ENCODE measurements at regions not wholly inside any gene's neighbourhood (a gene's known extent, or its start where the extent isn't known, plus 50 kb on each side); places are given as distances from the start of the nearest gene placed in this dataset.

GRCh38 chr7:12943781-12944180 lies 256.3 kb downstream of the ARL4A start:
- H3K36me3 ChIP-seq (ENCODE audit: control insufficient read depth, insufficient read depth, low read length), result no peaks in the 10 kb centered on the region
- no peak overlapping the region for H3K4me3 ChIP-seq (ENCODE audit: insufficient read depth, low read depth, low read length)
- H3K27ac ChIP-seq (ENCODE audit: insufficient read depth, low read depth, low read length, poor library complexity, severe bottlenecking), result no peak overlapping the region
- WGBS, 2 experiments, result 65 to 79% methylated on average over 1 to 2 of the region's 2 CpGs
- H3K27me3 ChIP-seq (ENCODE audit: control insufficient read depth, insufficient read depth, low read length, poor library complexity, severe bottlenecking), result no peaks in the 10 kb centered on the region
- H3K4me1 ChIP-seq (ENCODE audit: control insufficient read depth, insufficient read depth, low read length), result no peaks in the 10 kb centered on the region
- H3K9me3 ChIP-seq (ENCODE audit: control insufficient read depth, low read length), result no peaks in the 10 kb centered on the region

DNA sequence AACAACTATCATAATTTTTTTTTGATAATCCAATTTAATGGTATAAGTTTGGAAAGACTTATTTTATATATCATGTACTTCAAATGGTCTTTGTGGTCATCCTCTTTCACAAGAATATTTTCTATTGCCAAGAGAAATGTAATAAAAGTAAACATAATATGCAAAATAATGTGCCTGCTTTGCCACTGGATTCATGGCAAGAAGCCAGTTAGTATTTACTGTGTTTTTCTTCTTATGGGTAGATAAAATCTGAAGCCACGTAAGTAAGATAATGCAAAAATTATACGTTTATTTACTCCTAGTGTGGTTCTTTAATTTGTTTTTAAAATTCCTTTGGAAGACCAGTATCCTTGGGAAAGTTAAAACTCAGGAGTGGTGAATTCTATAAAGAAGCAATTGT lies 258.5 kb downstream of the ARL4A start:
- Histone ChIP-seq H3K4me3 (ENCODE audit: insufficient read depth, low read depth, low read length) (no peak overlapping the region), H3K4me1 (ENCODE audit: control insufficient read depth, insufficient read depth, low read length) (no peaks in the 10 kb centered on the region), H3K27me3 (ENCODE audit: control insufficient read depth, insufficient read depth, low read length, poor library complexity, severe bottlenecking) (no peaks in the 10 kb centered on the region), H3K27ac (ENCODE audit: insufficient read depth, low read depth, low read length, poor library complexity, severe bottlenecking) (no peak overlapping the region), H3K9me3 (ENCODE audit: control insufficient read depth, low read length) (no peaks in the 10 kb centered on the region), H3K36me3 (ENCODE audit: control insufficient read depth, insufficient read depth, low read length) (no peaks in the 10 kb centered on the region)
- 99 to 100% methylated on average over 2 of the region's 2 CpGs for WGBS, 2 experiments

DNA sequence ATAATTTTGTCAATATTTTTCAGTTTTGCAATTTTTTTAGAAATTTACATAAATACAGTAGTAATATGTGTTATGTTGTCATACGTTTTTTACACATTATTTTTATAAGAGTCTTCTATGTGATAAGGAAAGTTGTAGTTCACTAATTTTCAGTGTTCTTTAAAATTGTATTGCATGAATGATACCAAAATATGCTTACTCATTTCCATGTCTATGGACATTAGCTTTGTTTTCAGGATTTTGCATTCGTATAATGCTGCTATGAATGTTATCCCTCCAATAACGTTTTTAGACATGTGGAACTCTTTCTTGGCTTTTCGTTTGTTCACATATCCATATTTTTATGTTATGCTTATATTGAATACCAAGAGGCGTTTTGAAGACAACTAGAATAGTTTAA lies 260.0 kb downstream of the ARL4A start:
- Histone ChIP-seq H3K4me1 (ENCODE audit: control insufficient read depth, insufficient read depth, low read length) (no peaks in the 10 kb centered on the region), H3K27ac (ENCODE audit: insufficient read depth, low read depth, low read length, poor library complexity, severe bottlenecking) (no peak overlapping the region)
- 80 to 92% methylated on average over 2 of the region's 5 CpGs for WGBS, 2 experiments

DNA sequence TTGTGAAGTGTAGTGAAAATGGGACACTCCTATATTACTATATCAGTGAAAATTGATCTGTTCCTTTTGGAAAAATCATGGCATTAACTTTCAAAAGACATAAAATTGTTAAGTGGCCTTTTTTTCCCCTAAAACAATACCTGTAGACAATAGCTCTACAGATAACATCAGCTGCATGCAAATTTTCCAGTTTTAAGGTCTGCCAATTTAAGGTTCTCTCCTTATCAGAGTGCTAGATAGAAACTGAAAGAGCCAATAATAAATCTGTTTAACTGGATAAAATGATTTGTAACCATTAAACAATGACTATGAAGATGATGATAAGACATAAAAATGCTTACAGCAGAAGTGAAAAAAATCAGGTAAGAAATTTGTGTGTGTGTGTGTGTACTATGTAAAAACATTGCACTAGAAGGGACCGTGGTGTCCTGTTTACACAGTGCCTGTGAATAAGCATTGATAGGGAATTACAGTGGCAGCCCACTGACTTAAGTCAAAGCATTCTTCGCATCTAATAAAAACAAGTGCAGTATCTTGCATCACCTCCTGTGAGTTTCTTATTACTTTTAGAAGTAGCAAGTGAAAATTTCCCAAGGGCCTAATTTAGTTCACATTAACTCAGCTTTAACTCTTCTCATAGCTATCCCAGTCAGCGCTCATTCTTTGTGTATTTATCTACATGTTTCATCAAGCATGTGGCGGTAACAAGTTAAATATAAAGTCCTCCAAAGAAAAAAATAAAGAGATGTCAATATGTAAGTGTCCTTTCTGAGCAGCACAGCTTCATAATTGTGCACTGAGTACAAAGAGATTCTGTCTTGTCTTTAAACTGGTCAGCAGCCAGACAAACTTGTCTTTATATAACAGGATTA lies 261.9 kb downstream of the ARL4A start:
- Histone ChIP-seq H3K36me3 (ENCODE audit: control insufficient read depth, insufficient read depth, low read length) (no peaks in the 10 kb centered on the region), H3K4me1 (ENCODE audit: control insufficient read depth, insufficient read depth, low read length) (no peaks in the 10 kb centered on the region), H3K4me3 (ENCODE audit: insufficient read depth, low read depth, low read length) (no peak overlapping the region), H3K27ac (ENCODE audit: insufficient read depth, low read depth, low read length, poor library complexity, severe bottlenecking) (no peak overlapping the region), H3K9me3 (ENCODE audit: control insufficient read depth, low read length) (no peaks in the 10 kb centered on the region), H3K27me3 (ENCODE audit: control insufficient read depth, insufficient read depth, low read length, poor library complexity, severe bottlenecking) (no peaks in the 10 kb centered on the region)
- WGBS, 2 experiments, result 73 to 86% methylated on average over 3 to 4 of the region's 4 CpGs

More for the DNA sequence above, 260.0 kb downstream of the ARL4A start:
- Histone ChIP-seq H3K27me3 (ENCODE audit: control insufficient read depth, insufficient read depth, low read length, poor library complexity, severe bottlenecking) (no peaks in the 10 kb centered on the region), H3K36me3 (ENCODE audit: control insufficient read depth, insufficient read depth, low read length) (no peaks in the 10 kb centered on the region), H3K9me3 (ENCODE audit: control insufficient read depth, low read length) (no peaks in the 10 kb centered on the region), H3K4me3 (ENCODE audit: insufficient read depth, low read depth, low read length) (no peak overlapping the region)

- Histone ChIP-seq H3K27ac (ENCODE audit: insufficient read depth, low read depth, low read length, poor library complexity, severe bottlenecking) (no peak overlapping the region), H3K9me3 (ENCODE audit: control insufficient read depth, low read length) (no peaks in the 10 kb centered on the region), H3K4me3 (ENCODE audit: insufficient read depth, low read depth, low read length) (no peak overlapping the region), H3K4me1 (ENCODE audit: control insufficient read depth, insufficient read depth, low read length) (no peaks in the 10 kb centered on the region), H3K27me3 (ENCODE audit: control insufficient read depth, insufficient read depth, low read length, poor library complexity, severe bottlenecking) (no peaks in the 10 kb centered on the region), H3K36me3 (ENCODE audit: control insufficient read depth, insufficient read depth, low read length) (no peaks in the 10 kb centered on the region)
- 95 to 96% methylated on average over 5 to 6 of the region's 6 CpGs for WGBS, 2 experiments
These were observed 264.0 kb downstream of the ARL4A start for GRCh38 chr7:12951397-12951801.

DNA sequence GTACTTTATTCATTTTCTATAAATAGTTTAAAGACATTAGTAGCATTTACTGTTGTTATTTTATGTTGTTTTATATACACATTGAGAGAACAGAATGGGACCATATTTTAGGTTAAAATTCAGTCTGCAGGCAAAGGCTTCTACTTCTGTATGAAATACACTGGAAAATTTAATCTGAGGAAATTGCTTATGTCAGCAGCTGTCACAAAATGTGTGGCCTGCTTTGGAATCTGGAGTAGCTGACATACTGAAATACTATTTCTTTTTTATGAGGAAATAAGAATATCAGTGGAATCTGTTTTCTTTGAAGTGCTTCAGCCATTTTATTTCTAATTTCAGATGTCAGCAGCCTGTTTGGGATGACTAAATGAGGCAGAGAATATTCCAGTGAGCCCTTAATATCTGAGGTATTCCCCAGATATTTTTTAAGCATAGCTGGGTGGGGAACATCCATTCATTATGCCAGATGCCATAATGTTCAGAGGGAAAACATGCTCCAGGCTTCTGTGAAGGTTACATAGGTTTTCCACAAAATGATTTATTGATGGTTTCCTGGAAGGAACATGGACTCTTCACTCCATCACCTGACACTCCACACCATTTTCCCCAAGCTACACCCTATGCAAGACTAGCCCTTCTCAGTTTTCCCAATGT lies 267.1 kb downstream of the ARL4A start:
- Histone ChIP-seq H3K36me3 (ENCODE audit: control insufficient read depth, insufficient read depth, low read length) (no peaks in the 10 kb centered on the region), H3K4me1 (ENCODE audit: control insufficient read depth, insufficient read depth, low read length) (no peaks in the 10 kb centered on the region), H3K27ac (ENCODE audit: insufficient read depth, low read depth, low read length, poor library complexity, severe bottlenecking) (no peak overlapping the region), H3K9me3 (ENCODE audit: control insufficient read depth, low read length) (no peaks in the 10 kb centered on the region), H3K4me3 (ENCODE audit: insufficient read depth, low read depth, low read length) (no peak overlapping the region), H3K27me3 (ENCODE audit: control insufficient read depth, insufficient read depth, low read length, poor library complexity, severe bottlenecking) (no peaks in the 10 kb centered on the region)

DNA sequence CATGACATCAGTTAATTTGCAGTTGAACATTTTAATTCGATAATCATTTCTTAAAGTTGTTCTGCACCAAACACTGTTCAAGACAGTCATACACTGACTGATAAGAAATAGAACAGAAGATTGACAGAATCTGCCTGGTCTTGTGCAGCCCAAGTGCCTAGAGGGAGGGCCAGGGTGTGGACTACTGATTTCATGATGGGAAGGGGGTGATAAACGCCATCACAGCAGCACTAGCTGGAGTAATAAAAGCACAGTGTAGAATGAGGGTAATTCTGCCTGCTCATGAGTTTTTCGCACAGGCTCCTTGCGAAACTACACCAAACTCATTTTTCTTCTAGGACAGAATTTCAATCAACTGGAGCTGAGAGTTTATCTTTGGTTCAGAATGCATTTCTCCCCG lies 270.1 kb downstream of the ARL4A start:
- Histone ChIP-seq H3K27ac (ENCODE audit: insufficient read depth, low read depth, low read length, poor library complexity, severe bottlenecking) (no peak overlapping the region), H3K4me3 (ENCODE audit: insufficient read depth, low read depth, low read length) (no peak overlapping the region), H3K27me3 (ENCODE audit: control insufficient read depth, insufficient read depth, low read length, poor library complexity, severe bottlenecking) (no peaks in the 10 kb centered on the region), H3K36me3 (ENCODE audit: control insufficient read depth, insufficient read depth, low read length) (no peaks in the 10 kb centered on the region), H3K9me3 (ENCODE audit: control insufficient read depth, low read length) (no peaks in the 10 kb centered on the region), H3K4me1 (ENCODE audit: control insufficient read depth, insufficient read depth, low read length) (peaks cover 8% of the 10 kb centered on the region)
- WGBS, 2 experiments, result 93 to 97% methylated on average over 5 of the region's 5 CpGs

- Histone ChIP-seq H3K9me3 (ENCODE audit: control insufficient read depth, low read length) (no peaks in the 10 kb centered on the region), H3K4me3 (ENCODE audit: insufficient read depth, low read depth, low read length) (no peak overlapping the region), H3K27me3 (ENCODE audit: control insufficient read depth, insufficient read depth, low read length, poor library complexity, severe bottlenecking) (no peaks in the 10 kb centered on the region), H3K4me1 (ENCODE audit: control insufficient read depth, insufficient read depth, low read length) (peaks cover 8% of the 10 kb centered on the region), H3K27ac (ENCODE audit: insufficient read depth, low read depth, low read length, poor library complexity, severe bottlenecking) (no peak overlapping the region), H3K36me3 (ENCODE audit: control insufficient read depth, insufficient read depth, low read length) (no peaks in the 10 kb centered on the region)
- WGBS, 2 experiments, result 71 to 86% methylated on average over 3 to 4 of the region's 4 CpGs
These were observed 274.6 kb downstream of the ARL4A start for GRCh38 chr7:12961910-12962480.

GRCh38 chr7:12963435-12963834 lies 276.0 kb downstream of the ARL4A start:
- H3K9me3 ChIP-seq (ENCODE audit: control insufficient read depth, low read length), result no peaks in the 10 kb centered on the region

GRCh38 chr7:12964836-12965235 lies 277.4 kb downstream of the ARL4A start:
- WGBS, 2 experiments, result 88 to 97% methylated on average over 4 of the region's 4 CpGs
- Histone ChIP-seq H3K36me3 (ENCODE audit: control insufficient read depth, insufficient read depth, low read length) (no peaks in the 10 kb centered on the region), H3K27me3 (ENCODE audit: control insufficient read depth, insufficient read depth, low read length, poor library complexity, severe bottlenecking) (no peaks in the 10 kb centered on the region), H3K9me3 (ENCODE audit: control insufficient read depth, low read length) (no peaks in the 10 kb centered on the region), H3K4me1 (ENCODE audit: control insufficient read depth, insufficient read depth, low read length) (peaks cover 8% of the 10 kb centered on the region), H3K4me3 (ENCODE audit: insufficient read depth, low read depth, low read length) (no peak overlapping the region), H3K27ac (ENCODE audit: insufficient read depth, low read depth, low read length, poor library complexity, severe bottlenecking) (no peak overlapping the region)

More at GRCh38 chr7:12963435-12963834, 276.0 kb downstream of the ARL4A start:
- Histone ChIP-seq H3K27me3 (ENCODE audit: control insufficient read depth, insufficient read depth, low read length, poor library complexity, severe bottlenecking) (no peaks in the 10 kb centered on the region), H3K36me3 (ENCODE audit: control insufficient read depth, insufficient read depth, low read length) (no peaks in the 10 kb centered on the region), H3K4me3 (ENCODE audit: insufficient read depth, low read depth, low read length) (no peak overlapping the region), H3K27ac (ENCODE audit: insufficient read depth, low read depth, low read length, poor library complexity, severe bottlenecking) (no peak overlapping the region), H3K4me1 (ENCODE audit: control insufficient read depth, insufficient read depth, low read length) (peaks cover 8% of the 10 kb centered on the region)
- WGBS, 2 experiments, result 94% methylated on average over 1 of the region's 1 CpG; no CpG with 5 or more reads in 1 of the 2 experiments
